Tibial artery (tissue), 4 donors: ENCODE measurements at regions not wholly inside any gene's neighbourhood (a gene's known extent, or its start where the extent isn't known, plus 50 kb on each side); places are given as distances from the start of the nearest gene placed in this dataset.

Experiments used
- DNase-seq, 2 donors: peaks; one replicate each; pipeline ENCODE4 v3.0.0-alpha.2; 2019
- H3K27ac ChIP-seq, 2 donors: fragments of 200-600 bp; sonication (generic) in 1 of 2; 1 replicate in 1 of 2; 2 replicates in 1 of 2; pipeline ENCODE4 v1.5.1; 2018 to 2019; ENCODE audit warnings: mild to moderate bottlenecking in 1 of 2
- H3K27me3 ChIP-seq, 2 donors: fragments of 200-600 bp; sonication (generic) in 1 of 2; one replicate each; pipeline versions ENCODE4 v1.5.1 to v1.6.0; 2016 to 2019
- H3K36me3 ChIP-seq, 3 donors: fragments of 200-600 bp; sonication (generic) in 2 of 3; one replicate each; pipeline ENCODE4 v1.5.1; 2016 to 2019; ENCODE audit warnings: mild to moderate bottlenecking in 2 of 3
- H3K4me1 ChIP-seq, 4 donors: fragments of 200-600 bp; sonication (generic) in 2 of 4; 1 replicate in 3 of 4; 2 replicates in 1 of 4; pipeline ENCODE4 v1.5.1; 2016 to 2019
- H3K4me3 ChIP-seq, 2 donors: fragments of 200-600 bp; sonication (generic) in 1 of 2; 1 replicate in 1 of 2; 2 replicates in 1 of 2; pipeline ENCODE4 v1.5.1; 2018 to 2019; ENCODE audit warnings: mild to moderate bottlenecking in 2 of 2
- H3K9me3 ChIP-seq, 3 donors: fragments of 200-600 bp; sonication (generic) in 1 of 3; one replicate each; pipeline ENCODE4 v1.5.1; 2016 to 2019
- CTCF ChIP-seq, 2 experiments: fragments of 200-600 bp in 1 of 2; fragments of 450-650 bp in 1 of 2; IDR thresholded peaks; one replicate each; pipeline ENCODE4 v1.5.1; 2017 to 2019; ENCODE audit warnings: antibody characterized with exemption in 2 of 2, mild to moderate bottlenecking in 1 of 2, moderate library complexity in 1 of 2
- intact Hi-C: fragments of 100-400 bp; cut with DNase I; formaldehyde crosslinking; loops from one replicate; pipeline ENCODE4 v1.15.0; 2023; ENCODE audit warnings: low total_unique reads

- Histone ChIP-seq H3K4me3 (no peak overlapping the region), H3K9me3 (no peaks in the 10 kb centered on the region)
- no peak for DNase-seq
These were observed 576.6 kb downstream of the NPHP4 start for GRCh38 chr1:5415606-5416005.

GRCh38 chr1:5410652-5411051, 581.6 kb downstream of the NPHP4 start:
- no peaks in the 10 kb centered on the region for H3K9me3 ChIP-seq
- no peaks in the 10 kb centered on the region for H3K36me3 ChIP-seq
- intact Hi-C loops = no loop called here
- no peak overlapping the region for H3K27ac ChIP-seq
- TF ChIP-seq CTCF (IDR thresholded peaks at IDR 0.05) = no peak
- H3K27me3 ChIP-seq = no peaks in the 10 kb centered on the region
- H3K4me3 ChIP-seq = no peak overlapping the region
- DNase-seq = no peak
- H3K4me1 ChIP-seq = no peaks in the 10 kb centered on the region

More at GRCh38 chr1:5415606-5416005, 576.6 kb downstream of the NPHP4 start:
- TF ChIP-seq CTCF (IDR thresholded peaks at IDR 0.05) = no peak
- Histone ChIP-seq H3K4me1 (no peaks in the 10 kb centered on the region), H3K27ac (no peak overlapping the region), H3K36me3 (no peaks in the 10 kb centered on the region), H3K27me3 (no peaks in the 10 kb centered on the region)
- intact Hi-C loops = no loop called here

GRCh38 chr1:5408401-5408800, 583.8 kb downstream of the NPHP4 start:
- Histone ChIP-seq H3K36me3 (no peaks in the 10 kb centered on the region), H3K27me3 (no peaks in the 10 kb centered on the region), H3K4me1 (no peaks in the 10 kb centered on the region), H3K27ac (no peak overlapping the region), H3K4me3 (no peak overlapping the region), H3K9me3 (no peaks in the 10 kb centered on the region)
- intact Hi-C loops = no loop called here
- no peak for DNase-seq
- no peak for TF ChIP-seq CTCF (IDR thresholded peaks at IDR 0.05)

DNA sequence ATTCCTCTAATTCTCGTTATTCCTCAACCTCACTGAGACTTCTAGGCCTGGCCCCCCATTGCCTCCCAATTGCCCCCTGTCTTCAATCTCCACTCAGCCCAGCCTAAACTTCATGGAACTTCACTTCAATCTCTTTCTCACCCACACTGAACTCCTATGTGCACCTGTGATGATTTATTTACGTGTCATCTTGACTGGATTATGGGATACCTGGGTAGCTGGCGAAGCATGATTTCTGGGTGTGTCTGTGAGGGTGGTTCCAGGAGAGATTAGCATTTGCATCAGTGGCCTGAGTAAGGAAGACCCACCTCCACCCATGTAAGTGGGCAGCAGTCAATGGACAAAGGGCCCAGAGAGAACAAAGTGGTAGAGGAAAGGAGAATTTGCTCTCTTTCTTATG, 587.0 kb downstream of the NPHP4 start:
- Histone ChIP-seq H3K27me3 (no peaks in the 10 kb centered on the region), H3K27ac (no peak overlapping the region), H3K36me3 (no peaks in the 10 kb centered on the region), H3K4me1 (no peaks in the 10 kb centered on the region), H3K9me3 (no peaks in the 10 kb centered on the region), H3K4me3 (no peak overlapping the region)
- DNase-seq = no peak
- intact Hi-C loops = no loop called here
- TF ChIP-seq CTCF (IDR thresholded peaks at IDR 0.05) = no peak

GRCh38 chr1:5404412-5405203, 587.6 kb downstream of the NPHP4 start:
- Histone ChIP-seq H3K27me3 (no peaks in the 10 kb centered on the region), H3K4me1 (no peaks in the 10 kb centered on the region), H3K36me3 (no peaks in the 10 kb centered on the region), H3K9me3 (no peaks in the 10 kb centered on the region), H3K4me3 (no peak overlapping the region), H3K27ac (no peak overlapping the region)
- TF ChIP-seq CTCF (IDR thresholded peaks at IDR 0.05) = no peak
- intact Hi-C loops = no loop called here
- no peak for DNase-seq
